Left ventricle myocardium inferior (tissue), 1 donor: ENCODE measurements at regions not wholly inside any gene's neighbourhood (a gene's known extent, or its start where the extent isn't known, plus 50 kb on each side); places are given as distances from the start of the nearest gene placed in this dataset.
"Not testable (repeated sequence)": the region's sequence is repeated elsewhere in the genome, so short reads cannot be mapped to it uniquely, and the experiment has no call there.

ENCODE experiments used
- DNase-seq: peaks from one replicate; pipeline ENCODE4 v3.0.0-alpha.2; 2020
- H3K27ac ChIP-seq: fragments of 200-600 bp; replicated peaks from 2 replicates; pipeline ENCODE4 v1.8.0; 2021
- H3K27me3 ChIP-seq: fragments of 200-600 bp; 2 replicates; pipeline ENCODE4 v1.8.0; 2021; ENCODE audit warnings: low read depth
- H3K36me3 ChIP-seq: fragments of 200-600 bp; 2 replicates; pipeline ENCODE4 v1.8.0; 2021
- H3K4me1 ChIP-seq: fragments of 200-600 bp; 2 replicates; pipeline ENCODE4 v1.8.0; 2021
- H3K4me3 ChIP-seq: fragments of 200-600 bp; 2 replicates; pipeline ENCODE4 v1.8.0; 2021; ENCODE audit warnings: mild to moderate bottlenecking, moderate library complexity
- H3K9me3 ChIP-seq: fragments of 200-600 bp; replicated peaks from 2 replicates; pipeline ENCODE4 v1.8.0; 2021
- intact Hi-C: fragments of 100-400 bp; cut with micrococcal nuclease; formaldehyde crosslinking; loops from one replicate; pipeline ENCODE4 v1.11.0; 2022
- TF ChIP-seq, protein P1 (sequence below): fragments of 200-600 bp; IDR thresholded peaks from 2 replicates; pipeline ENCODE4 v1.8.0; 2021; ENCODE audit warnings: antibody characterized with exemption, mild to moderate bottlenecking, borderline replicate concordance
- donor health status: DM: no; HTN: yes; CAD: no; lungs with severe emphysema.

- Histone ChIP-seq H3K4me1 (peaks cover 17% of the 10 kb centered on the region), H3K9me3 (peaks cover 2% of the 10 kb centered on the region), H3K27me3 (no peaks in the 10 kb centered on the region), H3K27ac (peak overlapping the region; percentile 39), H3K4me3 (no peak overlapping the region), H3K36me3 (no peaks in the 10 kb centered on the region)
- intact Hi-C loops, result no loop called here
- TF ChIP-seq, protein P1, sequence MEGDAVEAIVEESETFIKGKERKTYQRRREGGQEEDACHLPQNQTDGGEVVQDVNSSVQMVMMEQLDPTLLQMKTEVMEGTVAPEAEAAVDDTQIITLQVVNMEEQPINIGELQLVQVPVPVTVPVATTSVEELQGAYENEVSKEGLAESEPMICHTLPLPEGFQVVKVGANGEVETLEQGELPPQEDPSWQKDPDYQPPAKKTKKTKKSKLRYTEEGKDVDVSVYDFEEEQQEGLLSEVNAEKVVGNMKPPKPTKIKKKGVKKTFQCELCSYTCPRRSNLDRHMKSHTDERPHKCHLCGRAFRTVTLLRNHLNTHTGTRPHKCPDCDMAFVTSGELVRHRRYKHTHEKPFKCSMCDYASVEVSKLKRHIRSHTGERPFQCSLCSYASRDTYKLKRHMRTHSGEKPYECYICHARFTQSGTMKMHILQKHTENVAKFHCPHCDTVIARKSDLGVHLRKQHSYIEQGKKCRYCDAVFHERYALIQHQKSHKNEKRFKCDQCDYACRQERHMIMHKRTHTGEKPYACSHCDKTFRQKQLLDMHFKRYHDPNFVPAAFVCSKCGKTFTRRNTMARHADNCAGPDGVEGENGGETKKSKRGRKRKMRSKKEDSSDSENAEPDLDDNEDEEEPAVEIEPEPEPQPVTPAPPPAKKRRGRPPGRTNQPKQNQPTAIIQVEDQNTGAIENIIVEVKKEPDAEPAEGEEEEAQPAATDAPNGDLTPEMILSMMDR, result no peak
- peak; percentile 71 for DNase-seq
Measured at GRCh38 chr10:44253769-44254462, 131.0 kb downstream of the CXCL12 start.

DNA sequence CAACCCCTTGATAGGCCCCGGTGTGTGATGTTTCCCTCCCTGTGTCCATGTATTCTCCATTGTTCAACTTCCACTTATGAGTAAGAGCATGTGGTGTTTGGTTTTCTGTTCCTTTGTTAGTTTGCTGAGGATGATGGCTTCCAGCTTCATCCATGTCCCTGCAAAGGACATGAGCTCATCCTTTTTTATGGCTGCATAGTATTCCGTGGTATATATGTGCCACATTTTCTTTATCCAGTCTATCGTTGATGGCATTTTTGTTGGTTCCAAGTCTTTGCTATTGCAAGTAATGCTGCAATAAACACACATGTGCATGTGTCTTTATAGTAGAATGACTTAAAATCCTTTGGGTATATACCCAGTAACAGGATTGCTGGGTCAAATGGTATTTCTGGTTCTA lies 132.3 kb downstream of the CXCL12 start:
- DNase-seq, H3K9me3 ChIP-seq, intact Hi-C loops, H3K36me3 ChIP-seq, H3K4me3 ChIP-seq, H3K27ac ChIP-seq, H3K27me3 ChIP-seq: not testable (repeated sequence)
- H3K4me1 ChIP-seq, result peaks cover 17% of the 10 kb centered on the region

DNA sequence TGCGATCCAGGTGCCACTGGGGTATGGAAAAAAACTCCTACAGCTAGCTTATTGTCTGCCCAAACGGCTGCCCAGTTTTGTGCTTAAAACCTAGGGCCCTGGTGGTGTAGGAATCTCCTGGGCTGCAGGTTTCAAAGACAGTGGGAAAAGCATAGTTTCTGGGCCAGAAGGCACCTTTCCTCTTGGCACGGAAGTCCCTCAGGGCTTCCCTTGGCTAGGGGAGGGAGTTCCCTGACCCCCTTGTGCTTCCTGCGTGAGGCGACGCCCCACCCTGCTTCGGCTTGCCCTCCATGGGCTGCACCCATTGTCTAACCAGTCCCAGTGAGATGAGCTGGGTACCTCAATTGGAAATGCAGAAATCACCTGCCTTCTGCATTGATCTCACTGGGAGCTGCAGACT lies 135.0 kb downstream of the CXCL12 start:
- H3K27me3 ChIP-seq, H3K36me3 ChIP-seq, H3K4me3 ChIP-seq, DNase-seq, H3K27ac ChIP-seq, intact Hi-C loops: not testable (repeated sequence)
- Histone ChIP-seq H3K9me3 (peaks cover 13% of the 10 kb centered on the region), H3K4me1 (peaks cover 17% of the 10 kb centered on the region)

DNA sequence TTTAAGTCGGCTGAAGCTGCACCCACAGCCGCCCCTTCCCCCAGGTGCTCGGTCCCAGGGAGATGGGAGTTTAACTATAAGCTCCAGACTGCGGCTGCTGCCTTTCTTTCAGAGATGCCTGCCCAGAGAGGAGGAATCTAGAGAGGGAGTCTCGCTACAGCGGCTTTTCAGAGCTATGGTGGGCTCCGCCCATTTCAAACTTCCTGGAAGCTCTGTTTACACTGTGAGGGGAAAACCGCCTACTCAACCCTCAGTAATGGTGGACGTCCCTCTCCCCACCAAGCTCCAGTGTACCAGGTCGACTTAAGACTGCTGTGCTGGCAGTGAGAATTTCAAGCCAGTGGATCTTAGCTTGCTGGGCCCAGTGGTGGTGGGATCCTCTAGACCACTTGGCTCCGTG lies 135.4 kb downstream of the CXCL12 start:
- no peaks in the 10 kb centered on the region for H3K36me3 ChIP-seq
- H3K27ac ChIP-seq, result no peak overlapping the region
- peaks cover 13% of the 10 kb centered on the region for H3K9me3 ChIP-seq
- H3K4me1 ChIP-seq, result peaks cover 17% of the 10 kb centered on the region
- no peak for DNase-seq
- no peaks in the 10 kb centered on the region for H3K27me3 ChIP-seq
- TF ChIP-seq, protein P1, result no peak
- H3K4me3 ChIP-seq, result no peak overlapping the region
- intact Hi-C loops, result no loop called here

GRCh38 chr10:44246700-44247099 lies 138.2 kb downstream of the CXCL12 start:
- H3K27ac ChIP-seq, H3K4me1 ChIP-seq, H3K4me3 ChIP-seq, DNase-seq, intact Hi-C loops, H3K27me3 ChIP-seq, H3K36me3 ChIP-seq: not testable (repeated sequence)
- peaks cover 11% of the 10 kb centered on the region for H3K9me3 ChIP-seq

DNA sequence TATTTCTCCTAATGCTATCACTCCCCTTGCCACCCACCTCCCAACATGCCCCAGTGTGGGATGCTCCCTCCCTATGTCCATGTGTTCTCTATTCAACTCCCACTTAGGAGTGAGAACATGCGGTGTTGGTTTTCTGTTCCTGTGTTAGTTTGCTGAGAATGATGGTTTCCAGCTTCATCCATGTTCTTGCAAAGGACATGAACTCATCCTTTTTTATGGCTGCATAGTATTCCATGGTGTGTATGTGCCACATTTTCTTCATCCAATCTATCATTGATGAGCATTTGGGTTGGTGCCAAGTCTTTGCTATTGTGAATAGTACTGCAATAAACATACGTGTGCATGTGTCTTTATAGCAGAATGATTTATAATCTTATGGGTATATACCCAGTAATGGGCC lies 138.6 kb downstream of the CXCL12 start:
- H3K27me3 ChIP-seq, H3K4me1 ChIP-seq, DNase-seq, H3K36me3 ChIP-seq, intact Hi-C loops, H3K4me3 ChIP-seq, H3K27ac ChIP-seq: not testable (repeated sequence)
- peaks cover 11% of the 10 kb centered on the region for H3K9me3 ChIP-seq

DNA sequence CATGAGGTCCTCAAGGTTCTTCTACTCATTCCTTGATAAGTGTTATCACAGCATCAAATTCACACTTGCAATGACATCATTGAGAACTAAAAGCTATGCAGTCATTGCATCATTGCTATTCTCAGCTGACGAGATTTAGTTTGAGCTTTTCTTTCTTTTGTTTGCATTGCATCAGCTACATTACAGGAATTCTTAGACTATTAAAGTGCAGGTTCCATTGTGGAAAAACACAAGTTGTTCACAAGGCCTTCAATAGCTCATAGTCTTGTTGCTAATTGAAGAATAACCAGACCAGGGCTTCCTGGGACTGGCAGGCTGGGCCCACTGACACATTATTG lies 139.3 kb downstream of the CXCL12 start:
- peaks cover 11% of the 10 kb centered on the region for H3K9me3 ChIP-seq
- peaks cover 8% of the 10 kb centered on the region for H3K4me1 ChIP-seq
- H3K36me3 ChIP-seq, result no peaks in the 10 kb centered on the region
- no peak overlapping the region for H3K4me3 ChIP-seq
- H3K27me3 ChIP-seq, result no peaks in the 10 kb centered on the region
- TF ChIP-seq, protein P1, result no peak
- intact Hi-C loops, result no loop called here
- DNase-seq, result no peak
- H3K27ac ChIP-seq, result no peak overlapping the region
